KBM-7 (cell line): ENCODE measurements at regions not wholly inside any gene's neighbourhood (a gene's known extent, or its start where the extent isn't known, plus 50 kb on each side); places are given as distances from the start of the nearest gene placed in this dataset.

ENCODE experiments used
- DNase-seq: peaks from one replicate; pipeline ENCODE4 v3.0.0-alpha.2; 2015
- in situ Hi-C: fragments of 300-500 bp; cut with MboI; formaldehyde crosslinking; loops from 2 replicates; pipeline ENCODE4 v1.14.3; 2020; ENCODE audit warnings: low sequenced_read_pairs, low pct_unique_long_range_greater_than_20kb, mixed read lengths

DNA sequence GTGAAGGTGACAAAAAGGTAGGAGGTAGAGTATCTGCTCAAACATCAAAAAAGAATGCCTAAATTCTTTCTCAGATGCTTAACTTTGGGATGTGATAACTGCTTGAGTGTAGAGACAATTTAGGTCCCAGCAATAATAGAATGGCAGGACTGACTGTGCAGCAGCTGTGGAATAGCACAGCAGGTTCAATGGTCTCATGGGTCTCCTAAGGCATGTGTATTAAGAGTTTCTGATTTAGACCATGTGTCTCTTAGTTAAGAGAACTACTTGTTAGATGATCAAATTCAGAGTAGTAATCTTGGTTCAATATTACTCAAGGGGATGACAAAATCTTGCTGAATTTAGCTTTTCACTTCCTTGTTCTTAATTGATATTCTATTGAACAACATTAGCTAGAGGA is 72.0 kb downstream of the ALX1 start:
- no peak for DNase-seq
- in situ Hi-C loops, result no loop called here

GRCh38 chr12:85356596-85357385 is 76.8 kb downstream of the ALX1 start:
- in situ Hi-C loops, result no loop called here
- DNase-seq, result no peak

DNA sequence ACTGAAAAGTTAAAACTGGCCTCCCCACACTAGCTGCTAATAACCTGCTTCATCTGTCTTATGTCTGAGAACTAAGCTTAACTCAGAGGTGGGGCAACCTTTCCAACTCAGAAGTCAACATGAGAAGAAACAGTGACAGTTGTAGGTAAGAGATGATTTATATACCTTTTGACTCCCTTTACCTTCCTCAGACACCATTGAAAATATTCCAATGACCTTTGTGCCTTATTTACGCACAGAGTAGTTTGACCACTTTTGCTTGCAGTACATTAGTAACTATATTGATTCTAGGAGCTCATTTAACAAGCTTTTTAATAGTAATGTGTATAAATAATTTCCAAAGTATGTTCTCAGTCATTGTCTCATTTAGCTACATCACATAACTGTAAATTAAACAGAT is 77.6 kb downstream of the ALX1 start:
- in situ Hi-C loops, result no loop called here
- DNase-seq, result no peak

- no peak for DNase-seq
- in situ Hi-C loops, result no loop called here
These were observed 78.7 kb downstream of the ALX1 start for GRCh38 chr12:85358715-85359114.

- DNase-seq, result no peak
- in situ Hi-C loops, result no loop called here
These were observed 83.6 kb downstream of the ALX1 start for GRCh38 chr12:85363382-85364190.

GRCh38 chr12:85367936-85368335 is 87.9 kb downstream of the ALX1 start:
- in situ Hi-C loops, result no loop called here
- DNase-seq, result no peak

DNA sequence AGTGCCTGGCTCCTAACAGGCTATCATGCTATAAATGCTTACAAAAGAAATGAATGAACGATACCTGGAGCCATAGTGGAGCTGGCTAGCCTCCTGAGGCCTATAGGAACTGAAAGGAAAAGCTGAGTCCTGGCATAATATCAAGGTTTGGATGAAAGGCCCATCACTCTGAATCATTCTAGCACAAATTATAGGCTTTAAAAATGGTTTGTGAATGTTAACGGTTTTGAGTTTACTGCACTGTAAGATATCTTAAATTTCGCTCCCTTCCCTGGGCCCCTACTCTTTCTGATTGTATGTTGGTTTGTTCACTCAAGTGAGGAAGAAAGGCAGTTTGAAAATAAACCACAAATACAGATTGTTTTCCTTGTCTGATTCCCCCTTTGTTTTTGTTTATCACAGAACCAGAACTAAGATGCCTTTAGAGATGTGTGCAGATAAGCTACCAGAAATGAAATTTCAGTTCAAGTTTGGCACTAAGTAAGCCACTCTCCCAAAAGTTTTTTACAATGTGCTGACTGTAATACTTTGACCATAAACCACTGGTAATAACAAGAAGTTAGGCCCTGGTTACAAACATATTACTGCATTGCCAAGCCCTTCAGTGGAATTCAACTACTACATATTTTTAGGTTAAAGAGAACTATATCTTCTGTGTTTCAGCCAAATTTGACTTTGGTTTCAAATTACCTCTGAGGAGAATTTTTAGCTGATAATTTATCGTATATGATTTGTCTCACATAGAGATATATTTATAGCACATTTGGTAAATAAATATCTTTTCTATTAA is 89.5 kb downstream of the ALX1 start:
- no peak for DNase-seq
- in situ Hi-C loops, result no loop called here

DNA sequence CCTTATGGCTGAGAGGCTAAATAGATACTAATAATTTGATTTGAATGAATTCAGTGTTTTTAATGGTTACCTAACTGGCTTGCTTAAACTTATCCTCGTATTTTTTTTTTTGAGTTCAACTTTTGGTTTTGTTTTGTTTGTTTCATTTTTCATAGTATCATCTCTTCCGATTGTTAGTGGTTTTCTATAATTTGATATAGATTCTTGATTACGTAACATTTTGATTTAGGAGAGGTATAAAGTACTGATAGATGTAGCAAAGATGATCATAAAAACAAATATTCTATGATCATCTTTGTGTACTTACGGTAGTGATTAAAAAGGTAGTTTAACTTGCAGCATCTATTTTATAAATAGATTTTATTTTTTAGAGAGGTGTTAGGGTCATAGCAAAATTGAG is 93.0 kb downstream of the ALX1 start:
- in situ Hi-C loops, result no loop called here
- no peak for DNase-seq

DNA sequence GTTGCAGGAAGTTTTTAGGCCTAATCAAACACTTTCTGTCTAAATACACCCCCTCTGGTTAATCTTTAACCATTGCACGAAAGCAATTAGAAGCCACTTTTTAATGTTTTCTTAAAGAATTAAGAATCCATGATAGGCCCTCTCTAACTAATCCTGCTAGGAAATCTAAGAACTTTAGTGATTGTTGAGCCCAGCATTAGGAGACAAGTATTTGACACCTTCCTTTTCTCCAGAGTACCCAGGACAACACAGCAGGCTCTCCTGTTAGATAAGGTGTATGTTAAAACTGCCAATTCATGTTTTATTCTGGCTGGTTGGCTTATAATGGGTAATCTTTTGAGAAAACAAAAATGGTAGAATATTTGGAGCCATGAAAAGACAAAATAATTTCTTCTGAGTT is 95.0 kb downstream of the ALX1 start:
- in situ Hi-C loops, result no loop called here
- DNase-seq, result no peak

- in situ Hi-C loops, result no loop called here
These were observed 105.4 kb downstream of the ALX1 start for GRCh38 chr12:85385406-85385805.

GRCh38 chr12:85390266-85390665 is 110.2 kb downstream of the ALX1 start:
- no peak for DNase-seq
- in situ Hi-C loops, result no loop called here

More at GRCh38 chr12:85385406-85385805, 105.4 kb downstream of the ALX1 start:
- no peak for DNase-seq

DNA sequence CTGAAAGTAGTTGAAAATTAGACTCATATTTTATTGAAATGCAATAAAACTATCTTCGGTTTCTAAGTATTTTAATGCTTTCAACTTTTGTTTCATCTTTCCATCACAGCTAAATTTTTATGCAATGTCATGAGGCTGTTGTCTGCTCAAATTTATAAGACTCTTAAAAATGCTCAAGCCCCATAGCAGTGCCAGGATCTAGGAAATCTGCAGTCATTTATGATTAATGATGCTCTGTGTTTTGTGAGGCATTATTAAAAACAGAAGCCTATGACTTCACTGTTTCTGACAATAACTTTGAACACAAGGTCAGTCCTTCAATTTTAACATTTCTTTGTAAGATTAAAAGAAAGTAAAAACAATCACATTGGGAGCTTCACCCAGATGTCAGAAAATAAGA is 112.5 kb downstream of the ALX1 start:
- DNase-seq, result no peak
- in situ Hi-C loops, result no loop called here

DNA sequence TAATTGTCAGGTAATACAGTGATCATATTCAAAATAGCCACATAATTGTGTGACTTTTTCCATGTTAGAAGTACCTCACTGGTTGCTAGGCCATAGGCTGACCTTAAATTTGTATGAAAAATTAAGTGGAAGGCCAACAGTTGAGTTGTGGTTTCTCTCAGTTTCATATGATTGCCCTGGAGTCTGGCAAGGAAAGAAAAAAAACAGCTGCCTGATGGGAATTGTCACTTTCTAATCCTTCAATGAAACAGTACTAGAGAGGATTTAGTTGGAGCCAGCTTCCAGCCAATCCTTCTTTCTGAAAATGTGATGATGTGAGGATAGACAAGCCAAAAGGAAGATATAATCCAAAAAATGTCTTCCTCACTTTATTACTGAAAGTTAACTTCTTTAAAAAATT is 113.6 kb downstream of the ALX1 start:
- no peak for DNase-seq
- in situ Hi-C loops, result no loop called here

DNA sequence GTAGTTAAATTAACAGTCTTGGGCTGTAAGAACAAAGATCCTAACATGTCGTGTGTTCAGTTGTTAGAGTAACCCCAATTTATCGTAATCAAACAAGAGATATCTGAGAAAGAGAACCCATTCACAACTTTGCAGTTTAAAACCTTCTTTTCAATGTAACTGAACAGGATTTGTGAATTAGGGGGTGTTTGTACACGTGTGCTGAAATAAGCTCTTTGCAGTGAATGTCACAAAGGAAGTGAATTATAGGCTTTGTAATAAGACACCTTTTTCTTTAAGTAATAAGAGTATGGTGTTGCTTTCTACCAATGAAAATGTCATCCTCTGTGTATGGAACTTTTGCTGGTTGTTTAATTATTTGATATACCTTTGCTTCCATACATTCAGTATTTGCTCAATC is 114.0 kb downstream of the ALX1 start:
- in situ Hi-C loops, result no loop called here
- no peak for DNase-seq

DNA sequence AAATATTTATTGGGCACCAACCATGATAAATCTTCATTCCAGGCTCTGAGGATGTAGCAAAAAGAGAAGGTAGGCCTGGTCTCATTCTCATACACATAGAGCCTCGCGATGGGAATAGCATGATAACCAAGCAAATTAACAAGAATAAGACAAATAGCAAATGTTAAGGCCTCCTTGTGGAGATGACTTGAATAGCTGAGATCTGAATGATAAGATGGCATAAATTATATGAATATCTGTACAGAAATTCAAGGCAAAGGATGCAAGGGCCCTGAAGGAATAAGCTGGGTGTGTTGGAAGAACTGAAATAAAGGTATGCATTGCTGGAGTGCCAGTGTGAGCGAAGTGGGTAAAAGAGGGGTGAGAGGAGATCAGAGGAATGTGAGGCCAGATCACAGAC is 114.8 kb downstream of the ALX1 start:
- in situ Hi-C loops, result no loop called here

DNA sequence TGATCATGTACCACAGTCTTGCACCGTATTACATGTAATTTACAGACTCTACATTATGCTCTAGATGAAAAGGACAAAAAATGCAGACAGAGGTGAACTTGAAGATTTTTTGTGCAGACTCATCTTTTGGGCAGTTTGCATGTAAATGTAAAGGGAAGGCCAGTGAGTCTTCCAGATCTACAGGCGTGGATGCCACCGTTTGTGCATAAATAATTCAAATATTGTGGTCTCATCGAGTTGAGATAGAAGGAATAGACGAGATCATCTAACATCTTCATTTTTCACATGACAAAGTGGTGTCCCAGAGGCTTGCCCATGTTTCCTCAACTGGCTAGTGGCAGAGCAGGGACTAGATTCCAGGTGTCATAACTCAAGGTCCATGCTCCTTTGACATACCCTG is 125.2 kb downstream of the ALX1 start:
- in situ Hi-C loops, result no loop called here
- DNase-seq, result no peak

More for the DNA sequence above, 114.8 kb downstream of the ALX1 start:
- no peak for DNase-seq

GRCh38 chr12:85405781-85406522 is 125.9 kb downstream of the ALX1 start:
- DNase-seq, result no peak
- in situ Hi-C loops, result no loop called here

GRCh38 chr12:85413266-85413665 is 133.2 kb downstream of the ALX1 start:
- no peak for DNase-seq
- in situ Hi-C loops, result no loop called here

DNA sequence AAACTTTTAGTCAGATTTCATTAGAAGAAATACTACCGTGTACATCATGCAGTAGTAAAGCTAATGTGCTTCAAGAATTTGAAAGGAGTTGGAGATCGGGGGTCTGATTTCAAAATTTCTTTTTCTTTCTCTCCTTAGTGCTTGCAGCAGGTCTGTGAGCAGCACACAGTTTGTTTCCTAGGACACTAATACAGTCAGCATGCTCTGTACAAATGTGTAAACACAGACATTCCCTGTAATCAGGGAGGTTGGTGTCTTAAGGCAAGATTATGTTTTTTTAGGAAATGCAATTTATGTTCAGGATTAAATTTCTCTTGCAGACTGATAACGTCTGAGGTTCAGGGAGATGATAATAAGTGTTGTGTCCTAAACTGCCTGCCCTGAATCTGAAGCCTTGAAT is 142.7 kb downstream of the ALX1 start:
- in situ Hi-C loops, result no loop called here
- DNase-seq, result no peak
